HepG2 (cell line): ENCODE measurements at regions not wholly inside any gene's neighbourhood (a gene's known extent, or its start where the extent isn't known, plus 50 kb on each side); places are given as distances from the start of the nearest gene placed in this dataset.

Experiments
- ATF7-NPFF ChIP-seq: sonication (generic); formaldehyde crosslinking; IDR thresholded peaks from 2 replicates; pipeline ENCODE4 v1.8.1; 2023; ENCODE audit warnings: mild to moderate bottlenecking, low read depth, missing genetic modification reagents, moderate library complexity
- ETV5 ChIP-seq: IDR thresholded peaks from 2 replicates; pipeline ENCODE4 v1.6.1; 2018; ENCODE audit warnings: missing biosample characterization, missing genetic modification reagents, inconsistent platforms, borderline replicate concordance
- HNF4A ChIP-seq: sonication (generic); formaldehyde crosslinking; IDR thresholded peaks from 2 replicates; pipeline ENCODE4 v1.4.0; 2020; ENCODE audit warnings: missing genetic modification reagents
- MED8 ChIP-seq: sonication (generic); formaldehyde crosslinking; IDR thresholded peaks from 2 replicates; pipeline ENCODE4 v1.8.1; 2023; ENCODE audit warnings: mild to moderate bottlenecking, missing genetic modification reagents; ENCODE audit not compliant: insufficient replicate concordance
- MIXL1 ChIP-seq: IDR thresholded peaks from 2 replicates; pipeline ENCODE4 v1.6.1; 2016
- RAD51 ChIP-seq: fragments of 450-650 bp; IDR thresholded peaks from 2 replicates; pipeline ENCODE4 v1.6.1; 2016; ENCODE audit warnings: borderline replicate concordance
- SOX6 ChIP-seq, 2 experiments: fragments of 450-650 bp in 1 of 2; sonication (generic) in 1 of 2; formaldehyde crosslinking in 1 of 2; IDR thresholded peaks; 2 replicates each; pipeline versions ENCODE4 v1.4.0 to v1.6.1; 2017 to 2020; ENCODE audit warnings: antibody characterized with exemption in 1 of 2, mild to moderate bottlenecking in 1 of 2, missing genetic modification reagents in 1 of 2
- SUZ12 ChIP-seq: fragments of 150-350 bp; IDR thresholded peaks from 2 replicates; pipeline ENCODE4 v1.6.1; 2014; ENCODE audit warnings: low read depth, low read length
- ZBTB21 ChIP-seq: sonication (generic); formaldehyde crosslinking; IDR thresholded peaks from 2 replicates; pipeline ENCODE4 v1.4.0; 2020; ENCODE audit warnings: missing genetic modification reagents
- ZBTB34 ChIP-seq: sonication (generic); formaldehyde crosslinking; IDR thresholded peaks from 2 replicates; pipeline ENCODE4 v1.8.0; 2022; ENCODE audit warnings: mild to moderate bottlenecking, missing genetic modification reagents
- ZNF180 ChIP-seq: sonication (generic); formaldehyde crosslinking; IDR thresholded peaks from 2 replicates; pipeline ENCODE4 v1.4.0; 2020; ENCODE audit warnings: low read depth, missing genetic modification reagents, borderline replicate concordance
- ZNF256 ChIP-seq: sonication (generic); formaldehyde crosslinking; conservative IDR thresholded peaks from 2 replicates; pipeline ENCODE4 v1.4.0; 2020; ENCODE audit warnings: missing genetic modification reagents
- ZNF326 ChIP-seq: sonication (generic); formaldehyde crosslinking; IDR thresholded peaks from 2 replicates; pipeline ENCODE4 v1.4.0; 2020; ENCODE audit warnings: missing genetic modification reagents, borderline replicate concordance
- ZNF33A ChIP-seq: sonication (generic); formaldehyde crosslinking; IDR thresholded peaks from 2 replicates; pipeline ENCODE4 v1.5.1; 2020; ENCODE audit warnings: missing genetic modification reagents, mild to moderate bottlenecking, moderate library complexity, borderline replicate concordance
- ZNF382 ChIP-seq: sonication (generic); formaldehyde crosslinking; IDR thresholded peaks from 2 replicates; pipeline ENCODE4 v1.5.0; 2020; ENCODE audit warnings: missing genetic modification reagents, mild to moderate bottlenecking, borderline replicate concordance
- ZNF556 ChIP-seq: sonication (generic); formaldehyde crosslinking; IDR thresholded peaks from 2 replicates; pipeline ENCODE4 v1.4.0; 2020; ENCODE audit warnings: mild to moderate bottlenecking, missing genetic modification reagents, borderline replicate concordance
- ZNF569 ChIP-seq: sonication (generic); formaldehyde crosslinking; IDR thresholded peaks from 2 replicates; pipeline ENCODE4 v1.5.0; 2020; ENCODE audit warnings: mild to moderate bottlenecking, missing genetic modification reagents, moderate library complexity, borderline replicate concordance
- ZNF570 ChIP-seq: sonication (generic); formaldehyde crosslinking; IDR thresholded peaks from 2 replicates; pipeline ENCODE4 v1.4.0; 2020; ENCODE audit warnings: mild to moderate bottlenecking, missing genetic modification reagents, borderline replicate concordance
- ZNF761 ChIP-seq: sonication (generic); formaldehyde crosslinking; conservative IDR thresholded peaks from 2 replicates; pipeline ENCODE4 v1.4.0; 2020; ENCODE audit warnings: mild to moderate bottlenecking, missing genetic modification reagents
- ZNF776 ChIP-seq: sonication (generic); formaldehyde crosslinking; IDR thresholded peaks from 2 replicates; pipeline ENCODE4 v1.4.0; 2020; ENCODE audit warnings: mild to moderate bottlenecking, missing genetic modification reagents
- ZNF784 ChIP-seq: sonication (generic); formaldehyde crosslinking; IDR thresholded peaks from 2 replicates; pipeline ENCODE4 v1.5.1; 2020; ENCODE audit warnings: missing genetic modification reagents, mild to moderate bottlenecking, borderline replicate concordance
- TF ChIP-seq, protein P1 (sequence below): IDR thresholded peaks from 2 replicates; pipeline ENCODE4 v1.6.1; 2016; ENCODE audit warnings: low read depth, borderline replicate concordance
- TF ChIP-seq, protein P2 (sequence below): IDR thresholded peaks from 2 replicates; pipeline ENCODE4 v1.6.1; 2016; ENCODE audit warnings: low read depth
- TF ChIP-seq, protein P3 (sequence below): IDR thresholded peaks from 2 replicates; pipeline ENCODE4 v1.6.1; 2012; ENCODE audit warnings: low read depth, low read length, improper control_type of control experiment

DNA sequence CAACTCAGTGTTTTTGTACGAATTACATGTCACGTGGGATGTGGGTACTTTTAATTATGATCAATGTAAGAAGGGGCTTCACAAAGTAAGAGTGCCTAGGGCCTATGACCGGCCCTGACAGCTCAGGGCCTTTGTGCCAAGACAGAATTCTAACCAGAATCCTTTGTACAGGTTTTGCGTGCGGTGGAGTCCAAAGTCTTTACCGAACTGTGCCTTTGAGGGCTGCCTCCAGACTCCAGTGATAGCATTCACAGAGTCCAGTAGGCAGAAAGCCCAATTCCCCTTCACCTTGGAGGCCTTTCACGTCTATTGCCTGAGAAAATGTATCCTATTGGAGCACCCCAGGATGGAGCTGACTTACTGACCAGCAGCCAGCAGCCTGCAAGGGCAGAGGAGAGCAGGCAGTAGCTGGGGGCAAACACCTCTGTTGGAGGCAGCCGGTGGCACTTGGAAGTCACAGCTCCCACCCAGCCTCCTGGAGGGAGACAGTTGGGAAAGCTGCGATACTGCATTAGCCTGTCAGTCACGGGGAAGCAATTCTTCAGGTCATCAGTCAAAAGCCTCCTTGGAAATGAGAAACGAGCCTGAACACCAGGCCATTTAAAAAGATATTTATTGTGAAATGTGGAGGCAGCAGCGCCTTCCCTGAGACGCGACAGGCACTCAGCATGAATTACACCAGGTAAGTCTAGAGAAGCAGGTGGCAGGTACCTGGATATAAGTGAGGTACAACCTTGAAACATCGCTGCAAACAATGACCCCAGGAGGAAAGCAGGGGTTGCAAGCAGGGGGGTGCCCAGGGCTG, 98.1 kb upstream of the CDYL2 start (continued):
- TF ChIP-seq ZNF382 (CRISPR knock-in tag) (no peak), ZBTB21 (CRISPR knock-in tag) (no peak), HNF4A (peak; percentile 50), ZNF33A (no peak), SUZ12 (no peak), ZNF180 (no peak), ZNF556 (CRISPR knock-in tag) (no peak), ZNF326 (CRISPR knock-in tag) (no peak), ZNF256 (no peak), ZNF784 (CRISPR knock-in tag) (no peak), ZNF776 (CRISPR knock-in tag) (no peak), MIXL1 (CRISPR knock-in tag) (no peak), ETV5 (CRISPR knock-in tag) (no peak), ZNF761 (CRISPR knock-in tag) (no peak), ZNF569 (CRISPR knock-in tag) (no peak), RAD51 (peak; percentile 33; the same call in 1 of the 2 replicates), ZNF570 (no peak), ATF7-NPFF (CRISPR knock-in tag) (no peak), SOX6 (IDR thresholded peaks at IDR 0.05) (no peak), SOX6 (CRISPR knock-in tag; IDR thresholded peaks at IDR 0.05) (peak; percentile 43; the same call in 1 of the 2 replicates), ZBTB34 (peak; percentile 13; the same call in 1 of the 2 replicates), MED8 (CRISPR knock-in tag) (no peak)
- TF ChIP-seq, protein P1, sequence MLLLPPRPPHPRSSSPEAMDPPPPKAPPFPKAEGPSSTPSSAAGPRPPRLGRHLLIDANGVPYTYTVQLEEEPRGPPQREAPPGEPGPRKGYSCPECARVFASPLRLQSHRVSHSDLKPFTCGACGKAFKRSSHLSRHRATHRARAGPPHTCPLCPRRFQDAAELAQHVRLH (CRISPR knock-in tag) = no peak
- TF ChIP-seq, protein P2, sequence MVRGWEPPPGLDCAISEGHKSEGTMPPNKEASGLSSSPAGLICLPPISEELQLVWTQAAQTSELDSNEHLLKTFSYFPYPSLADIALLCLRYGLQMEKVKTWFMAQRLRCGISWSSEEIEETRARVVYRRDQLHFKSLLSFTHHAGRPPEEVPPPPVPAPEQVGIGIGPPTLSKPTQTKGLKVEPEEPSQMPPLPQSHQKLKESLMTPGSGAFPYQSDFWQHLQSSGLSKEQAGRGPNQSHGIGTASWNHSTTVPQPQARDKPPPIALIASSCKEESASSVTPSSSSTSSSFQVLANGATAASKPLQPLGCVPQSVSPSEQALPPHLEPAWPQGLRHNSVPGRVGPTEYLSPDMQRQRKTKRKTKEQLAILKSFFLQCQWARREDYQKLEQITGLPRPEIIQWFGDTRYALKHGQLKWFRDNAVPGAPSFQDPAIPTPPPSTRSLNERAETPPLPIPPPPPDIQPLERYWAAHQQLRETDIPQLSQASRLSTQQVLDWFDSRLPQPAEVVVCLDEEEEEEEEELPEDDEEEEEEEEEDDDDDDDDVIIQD (CRISPR knock-in tag) = no peak
- TF ChIP-seq, protein P3, sequence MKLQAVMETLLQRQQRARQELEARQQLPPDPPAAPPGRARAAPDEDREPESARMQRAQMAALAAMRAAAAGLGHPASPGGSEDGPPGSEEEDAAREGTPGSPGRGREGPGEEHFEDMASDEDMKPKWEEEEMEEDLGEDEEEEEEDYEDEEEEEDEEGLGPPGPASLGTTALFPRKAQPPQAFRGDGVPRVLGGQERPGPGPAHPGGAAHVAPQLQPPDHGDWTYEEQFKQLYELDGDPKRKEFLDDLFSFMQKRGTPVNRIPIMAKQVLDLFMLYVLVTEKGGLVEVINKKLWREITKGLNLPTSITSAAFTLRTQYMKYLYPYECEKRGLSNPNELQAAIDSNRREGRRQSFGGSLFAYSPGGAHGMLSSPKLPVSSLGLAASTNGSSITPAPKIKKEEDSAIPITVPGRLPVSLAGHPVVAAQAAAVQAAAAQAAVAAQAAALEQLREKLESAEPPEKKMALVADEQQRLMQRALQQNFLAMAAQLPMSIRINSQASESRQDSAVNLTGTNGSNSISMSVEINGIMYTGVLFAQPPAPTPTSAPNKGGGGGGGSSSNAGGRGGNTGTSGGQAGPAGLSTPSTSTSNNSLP = no peak
